OCI-LY7 (cell line): ENCODE measurements at regions not wholly inside any gene's neighbourhood (a gene's known extent, or its start where the extent isn't known, plus 50 kb on each side); places are given as distances from the start of the nearest gene placed in this dataset.

ENCODE experiments used
- CTCF ChIP-seq: fragments of 200-600 bp; sonication (generic); conservative IDR thresholded peaks from 2 replicates; pipeline ENCODE4 v1.5.1; 2014; ENCODE audit warnings: mild to moderate bottlenecking, antibody characterized with exemption, low read length, moderate library complexity, mixed read lengths
- EZH2phosphoT487 ChIP-seq: fragments of 200-600 bp; sonication (generic); IDR thresholded peaks from 2 replicates; pipeline ENCODE4 v1.6.1; 2018; ENCODE audit warnings: low read depth, borderline replicate concordance, mild to moderate bottlenecking, mixed run types, antibody characterized with exemption, low read length, moderate library complexity, mixed read lengths

GRCh38 chr5:14965815-14966214 lies 94.2 kb upstream of the ANKH start:
- TF ChIP-seq CTCF (no peak), EZH2phosphoT487 (no peak)
